ENCODE measurements at regions not wholly inside any gene's neighbourhood (a gene's known extent, or its start where the extent isn't known, plus 50 kb on each side); places are given as distances from the start of the nearest gene placed in this dataset.

- no peak for DNase-seq
Observed at GRCh38 chr7:132072873-132073272, 503.4 kb downstream of the PLXNA4 start.

GRCh38 chr7:132072165-132072564 lies 504.1 kb downstream of the PLXNA4 start:
- no peak for DNase-seq

DNA sequence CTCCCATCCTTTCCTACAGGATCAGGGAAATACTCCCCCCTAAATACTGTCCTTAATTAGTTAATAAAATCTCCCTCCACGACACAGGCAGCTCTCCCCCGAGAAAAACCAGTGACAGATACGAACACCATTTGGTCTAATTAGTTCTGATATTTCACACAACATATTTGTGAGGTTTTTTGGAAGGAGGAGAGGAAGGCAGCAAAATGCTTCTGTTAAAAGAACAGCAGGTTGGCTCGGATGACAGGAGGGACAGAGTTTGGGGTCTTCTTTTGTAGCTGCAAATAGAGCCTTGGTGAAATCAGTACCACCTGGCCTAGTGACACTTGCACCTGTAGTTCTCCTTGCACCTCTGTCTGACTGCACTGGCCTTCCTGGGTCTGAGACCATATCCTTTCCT lies 507.0 kb downstream of the PLXNA4 start:
- DNase-seq, result no peak

DNA sequence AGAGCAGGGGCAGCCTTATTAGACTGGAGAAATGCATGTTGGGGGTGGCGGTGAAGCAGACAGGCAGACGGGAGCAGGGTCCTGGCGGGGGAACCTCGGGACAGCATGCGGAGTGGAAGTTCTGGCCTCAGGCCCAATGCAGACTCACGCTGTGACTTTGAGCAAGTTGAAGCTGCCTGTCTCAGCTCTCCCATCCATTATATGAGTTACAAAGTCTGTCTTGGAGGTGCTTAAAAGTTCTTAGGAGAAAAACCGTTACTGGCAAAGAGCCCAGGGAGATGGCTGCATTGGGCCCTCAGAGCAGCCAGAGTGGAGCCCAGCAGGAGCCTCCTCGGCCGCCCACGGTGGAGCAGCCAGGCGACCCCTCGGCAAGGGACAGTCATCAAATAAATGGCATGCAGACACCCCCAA lies 509.5 kb downstream of the PLXNA4 start:
- DNase-seq, result no peak

DNA sequence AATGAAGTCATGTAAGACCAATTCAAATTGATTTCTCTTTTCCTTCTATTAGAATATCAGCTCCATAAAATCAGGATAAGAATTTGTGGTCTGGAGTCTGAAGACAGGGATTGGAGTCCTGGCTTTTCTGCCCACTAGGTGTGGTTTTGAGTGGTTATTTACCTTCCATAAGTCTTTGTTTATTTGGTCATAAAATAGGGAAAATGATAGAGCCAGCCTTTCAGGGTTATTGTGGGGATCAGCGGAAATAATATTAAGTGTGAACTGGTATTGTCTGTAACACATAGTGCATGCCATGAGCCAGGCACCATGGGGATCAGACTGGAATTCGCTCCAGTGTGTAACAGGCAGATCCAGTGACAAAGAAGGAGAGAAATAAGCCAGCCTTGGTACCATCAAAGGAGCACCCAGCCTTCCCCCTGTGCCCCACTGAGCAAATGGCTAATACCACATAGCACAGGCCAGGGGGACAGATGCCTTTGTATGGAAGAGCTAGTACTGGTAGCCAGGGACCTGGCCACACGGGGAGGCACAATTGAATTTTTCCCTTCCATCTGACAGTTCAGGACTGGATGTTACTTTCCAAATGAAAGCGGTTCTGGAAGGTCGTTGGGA lies 509.7 kb upstream of the PODXL start:
- no peak for DNase-seq

- peak; percentile 63 for DNase-seq
Observed at GRCh38 chr7:132065193-132065988, 509.0 kb upstream of the PODXL start.

DNA sequence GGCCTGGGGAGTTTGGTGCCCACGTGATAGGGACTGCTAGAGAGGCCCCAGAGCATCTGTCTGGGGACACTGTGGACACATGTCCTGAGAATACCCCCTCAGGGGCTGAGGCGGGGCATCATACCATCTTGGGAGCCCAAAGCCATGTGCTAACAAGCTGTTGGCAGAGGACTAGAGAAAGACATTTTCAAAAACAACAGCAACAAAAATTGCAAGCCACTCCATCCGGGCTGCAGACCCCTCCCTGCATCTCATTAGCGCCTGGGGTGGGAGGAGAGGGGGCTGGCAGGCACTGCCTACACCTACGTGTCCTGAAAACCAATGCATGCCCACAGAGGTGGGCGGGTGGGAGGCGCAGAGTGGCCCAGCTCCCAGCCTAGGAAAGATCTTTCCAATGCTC lies 507.4 kb upstream of the PODXL start:
- no peak for DNase-seq

- DNase-seq, result no peak
Observed at GRCh38 chr7:132061937-132062336, 505.5 kb upstream of the PODXL start.

- DNase-seq, result no peak
Observed at GRCh38 chr7:132059141-132059540, 502.7 kb upstream of the PODXL start.

DNA sequence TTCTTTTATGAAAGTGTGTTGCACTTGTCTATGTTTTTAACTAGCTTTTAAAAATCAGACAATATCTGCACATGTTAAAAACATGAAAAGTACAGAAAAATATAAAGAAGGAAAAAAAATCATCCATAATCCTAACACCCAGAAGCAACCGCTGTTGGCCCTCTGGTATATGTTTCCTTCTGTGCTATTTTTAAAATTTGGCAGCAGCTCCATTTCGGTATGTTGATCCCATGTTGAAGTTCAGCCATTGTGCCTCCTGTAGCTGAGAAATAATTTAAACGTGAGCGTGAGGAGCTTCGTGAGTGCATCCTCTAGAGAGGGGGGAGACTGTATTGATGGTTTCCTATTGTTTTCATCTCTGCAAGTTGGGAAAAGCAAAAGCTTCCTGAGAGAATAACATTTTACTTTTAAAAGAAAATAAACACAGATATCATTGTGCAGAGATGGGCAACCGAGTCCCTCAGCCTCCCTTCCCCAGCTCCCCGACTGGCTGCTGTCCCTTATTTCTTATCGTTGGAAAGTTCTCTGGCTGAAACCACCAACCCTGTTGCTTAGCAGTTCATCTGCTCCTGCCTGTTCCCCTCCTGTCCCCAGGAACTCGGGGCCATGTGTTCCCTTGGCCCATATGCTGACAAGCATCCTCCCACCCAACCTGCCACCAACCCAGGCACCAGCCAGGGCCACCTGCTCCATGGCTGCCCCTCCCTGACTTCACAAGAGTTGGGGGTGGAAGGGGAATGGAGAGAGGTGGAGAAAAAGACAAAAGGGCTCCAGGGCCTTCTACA lies 499.1 kb upstream of the PODXL start:
- DNase-seq, result no peak

DNA sequence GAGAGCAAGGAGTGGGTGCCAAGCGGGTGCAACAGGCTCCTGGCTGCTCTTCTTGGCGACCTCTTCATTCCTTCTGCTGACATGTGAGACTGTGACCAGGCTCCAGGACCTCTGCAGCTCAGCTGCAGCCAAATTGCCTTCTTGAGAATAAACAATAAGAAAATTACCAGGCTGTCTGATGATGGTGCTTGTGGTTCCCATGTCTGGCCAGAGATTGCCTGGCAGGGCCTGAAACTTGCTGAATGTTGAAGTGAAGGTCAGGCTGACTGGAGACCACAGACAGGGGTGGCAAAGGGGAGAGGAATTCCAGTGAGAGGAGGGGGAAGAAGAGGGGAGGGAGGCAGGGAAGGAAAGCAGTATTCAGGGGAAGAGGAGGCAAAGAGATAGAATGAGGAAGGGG lies 497.4 kb upstream of the PODXL start:
- no peak for DNase-seq

DNA sequence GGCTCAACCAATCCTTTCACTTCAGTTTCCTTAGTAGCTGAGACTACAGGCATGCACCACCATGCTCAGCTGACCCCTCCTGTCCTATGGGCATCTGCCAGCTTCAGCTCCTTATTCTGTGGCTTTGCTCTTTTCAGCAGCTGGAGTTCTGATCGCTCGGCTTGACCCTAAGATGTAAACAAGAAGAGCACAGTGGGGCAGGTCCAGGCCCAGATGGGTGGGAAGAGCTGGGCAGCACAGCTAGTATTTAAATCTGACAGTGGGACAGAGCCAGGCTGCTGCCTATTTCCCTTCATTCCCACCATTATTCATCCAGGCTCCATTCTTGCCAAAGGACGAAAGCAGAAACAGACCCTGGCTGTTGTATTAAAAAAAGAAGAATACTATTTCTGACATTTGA lies 494.9 kb upstream of the PODXL start:
- DNase-seq, result no peak

DNA sequence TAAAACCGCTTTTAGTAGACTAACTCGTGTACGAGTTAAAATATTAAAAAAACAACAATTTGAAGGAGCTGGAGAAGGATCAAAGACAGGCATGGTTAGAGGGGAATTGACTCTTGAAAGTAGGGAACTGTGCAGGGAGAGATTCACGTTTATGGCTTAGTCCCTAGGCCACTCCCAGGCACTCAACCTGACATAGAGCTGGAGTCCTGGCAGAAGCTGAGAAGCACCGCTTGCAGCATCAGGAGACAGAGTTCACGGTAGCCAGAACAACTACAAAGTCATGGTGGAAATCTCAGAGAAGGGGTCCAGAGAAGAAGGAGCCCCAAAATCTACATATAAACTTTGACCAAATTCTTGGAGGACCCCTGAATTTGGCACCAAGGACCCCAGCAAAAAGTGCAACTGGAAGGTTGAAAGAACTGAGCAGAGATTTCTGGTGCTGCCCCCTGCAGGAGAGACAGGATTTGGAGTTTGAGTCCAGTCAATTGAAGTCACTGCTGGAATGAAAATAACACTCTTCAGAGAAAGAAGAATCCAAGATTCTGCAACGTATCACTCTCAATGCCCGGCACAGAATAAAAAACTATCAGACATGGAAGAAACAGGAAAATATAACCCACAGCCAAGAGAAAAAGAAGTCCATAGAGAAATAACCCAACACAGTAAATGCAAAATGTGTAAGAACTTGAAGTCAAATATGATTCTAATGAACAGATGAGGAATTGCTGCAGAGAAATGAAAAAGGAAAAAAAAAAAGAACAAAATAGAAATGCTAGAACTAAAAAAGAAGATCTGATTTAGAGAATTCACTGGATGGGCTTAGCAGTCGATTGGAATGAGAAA lies 493.3 kb upstream of the PODXL start:
- DNase-seq, result peak; percentile 58

GRCh38 chr7:132045481-132045980 lies 489.1 kb upstream of the PODXL start:
- DNase-seq, result no peak

DNA sequence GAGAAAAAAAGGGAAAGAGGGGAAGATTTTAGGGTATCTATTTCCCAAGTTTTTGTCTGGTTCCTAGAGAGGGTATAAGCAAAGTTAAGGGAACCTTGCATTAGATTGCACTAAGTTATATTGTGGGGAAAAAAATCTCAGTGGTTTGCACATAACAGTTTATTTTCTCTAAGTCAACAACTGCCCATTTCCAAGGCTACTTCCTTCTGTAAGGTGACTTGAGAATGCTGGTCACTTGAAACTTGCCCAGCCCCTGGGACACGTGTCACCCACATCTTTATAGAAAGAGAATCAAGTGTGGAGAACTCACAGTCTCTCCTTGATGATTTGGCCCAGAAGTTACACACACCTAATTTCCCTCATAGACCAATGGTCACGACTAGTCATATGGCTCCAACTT lies 488.6 kb upstream of the PODXL start:
- no peak for DNase-seq

DNA sequence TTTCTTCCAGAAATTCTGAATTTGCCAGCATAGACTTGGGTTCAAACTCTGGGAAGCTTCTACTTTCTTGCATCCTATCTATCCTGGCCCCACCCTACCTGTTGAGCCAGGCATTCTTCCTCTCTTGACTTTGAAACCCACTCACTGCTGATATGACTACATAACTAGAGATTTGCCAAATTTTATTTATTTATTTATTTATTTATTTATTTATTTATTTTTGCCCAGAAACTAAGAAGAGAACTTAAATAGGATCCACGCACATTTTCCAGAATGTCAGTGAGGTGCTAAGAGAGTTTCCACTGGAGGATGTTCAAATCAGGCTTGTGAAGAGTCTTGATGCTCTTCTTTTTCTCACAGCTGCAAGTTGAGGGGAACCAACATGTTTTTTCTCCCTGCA lies 487.8 kb upstream of the PODXL start:
- DNase-seq, result no peak

DNA sequence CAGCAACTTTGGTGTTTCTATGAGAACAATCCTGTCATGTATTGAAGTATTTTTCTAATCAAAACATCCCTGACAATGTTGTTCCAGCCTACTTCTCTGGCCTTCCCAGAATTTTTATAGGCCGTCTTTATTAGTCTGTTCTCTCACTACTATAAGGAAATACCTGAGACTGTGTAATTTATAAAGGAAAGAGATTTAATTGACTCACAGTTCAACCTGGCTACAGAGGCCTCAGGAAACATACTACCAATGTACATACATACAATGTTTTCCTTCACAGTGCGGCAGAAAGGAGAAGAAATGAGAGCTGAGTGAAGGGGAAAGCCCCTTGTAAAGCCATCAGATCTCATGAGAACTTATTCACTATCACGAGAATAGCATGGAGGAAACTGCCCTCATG lies 484.7 kb upstream of the PODXL start:
- DNase-seq, result no peak

GRCh38 chr7:132035517-132036362 lies 479.3 kb upstream of the PODXL start:
- no peak for DNase-seq

- DNase-seq, result no peak
Observed at GRCh38 chr7:132034748-132035416, 478.5 kb upstream of the PODXL start.

DNA sequence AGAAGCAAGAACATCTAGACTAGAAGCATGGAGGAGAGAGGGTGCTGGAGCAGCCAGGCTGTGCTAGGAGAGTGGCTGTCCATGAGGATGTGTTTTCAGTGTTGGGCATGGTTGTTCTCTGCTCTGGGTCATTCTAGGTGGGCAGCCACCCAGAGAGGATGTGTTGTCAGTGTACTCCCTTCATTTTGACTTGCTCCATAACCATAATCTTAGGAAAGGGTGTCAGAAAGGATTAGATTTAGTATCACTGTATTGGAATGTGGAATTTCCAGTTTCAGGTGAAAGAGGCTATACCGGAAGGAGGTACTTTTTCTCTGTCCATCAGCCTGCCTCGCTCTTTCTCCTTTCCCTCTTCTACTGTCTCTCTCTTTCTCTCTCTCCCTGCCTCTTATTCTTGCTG lies 474.5 kb upstream of the PODXL start:
- DNase-seq, result no peak

GRCh38 chr7:132030086-132030568 lies 473.7 kb upstream of the PODXL start:
- DNase-seq, result peak; percentile 35
